KOPT-K1 (cell line): ENCODE measurements at regions not wholly inside any gene's neighbourhood (a gene's known extent, or its start where the extent isn't known, plus 50 kb on each side); places are given as distances from the start of the nearest gene placed in this dataset.

ENCODE experiments used
- H3K27ac ChIP-seq: fragments of 200-600 bp; sonication (generic); 2 replicates; pipeline ENCODE4 v1.5.1; 2016; ENCODE audit warnings: antibody characterized with exemption, mild to moderate bottlenecking, low read depth, low read length; ENCODE audit not compliant: poor library complexity, severe bottlenecking
- H3K36me3 ChIP-seq: fragments of 200-600 bp; sonication (generic); 2 replicates; pipeline ENCODE4 v1.5.1; 2017; ENCODE audit warnings: antibody characterized with exemption, mild to moderate bottlenecking, low read length, moderate library complexity; ENCODE audit not compliant: insufficient read depth
- H3K9me3 ChIP-seq: fragments of 200-600 bp; sonication (generic); 2 replicates; pipeline ENCODE4 v1.5.1; 2017; ENCODE audit warnings: antibody characterized with exemption, low read length, mild to moderate bottlenecking; ENCODE audit not compliant: insufficient read depth, poor library complexity, severe bottlenecking

- Histone ChIP-seq H3K27ac (no peak overlapping the region), H3K36me3 (no peaks in the 10 kb centered on the region), H3K9me3 (no peaks in the 10 kb centered on the region)
Measured at GRCh38 chr4:22959483-22959882, 266.7 kb downstream of the GBA3 start.

GRCh38 chr4:22957774-22958309 lies 265.1 kb downstream of the GBA3 start:
- Histone ChIP-seq H3K36me3 (no peaks in the 10 kb centered on the region), H3K27ac (no peak overlapping the region), H3K9me3 (no peaks in the 10 kb centered on the region)

GRCh38 chr4:22949161-22949855 lies 256.6 kb downstream of the GBA3 start:
- no peak overlapping the region for H3K27ac ChIP-seq
- no peaks in the 10 kb centered on the region for H3K36me3 ChIP-seq
- H3K9me3 ChIP-seq = no peaks in the 10 kb centered on the region

- Histone ChIP-seq H3K9me3 (no peaks in the 10 kb centered on the region), H3K27ac (no peak overlapping the region), H3K36me3 (no peaks in the 10 kb centered on the region)
Measured at GRCh38 chr4:22947851-22948250, 255.1 kb downstream of the GBA3 start.

GRCh38 chr4:22942920-22943559 lies 250.3 kb downstream of the GBA3 start:
- no peak overlapping the region for H3K27ac ChIP-seq

GRCh38 chr4:22941688-22942375 lies 249.1 kb downstream of the GBA3 start:
- Histone ChIP-seq H3K9me3 (no peaks in the 10 kb centered on the region), H3K27ac (no peak overlapping the region), H3K36me3 (no peaks in the 10 kb centered on the region)

More at GRCh38 chr4:22942920-22943559, 250.3 kb downstream of the GBA3 start:
- Histone ChIP-seq H3K36me3 (no peaks in the 10 kb centered on the region), H3K9me3 (no peaks in the 10 kb centered on the region)

- no peaks in the 10 kb centered on the region for H3K9me3 ChIP-seq
- H3K36me3 ChIP-seq = no peaks in the 10 kb centered on the region
- H3K27ac ChIP-seq = no peak overlapping the region
Measured at GRCh38 chr4:22932326-22932725, 239.6 kb downstream of the GBA3 start.

GRCh38 chr4:22922426-22922825 lies 229.7 kb downstream of the GBA3 start:
- Histone ChIP-seq H3K36me3 (no peaks in the 10 kb centered on the region), H3K27ac (no peak overlapping the region), H3K9me3 (no peaks in the 10 kb centered on the region)

GRCh38 chr4:22921936-22922335 lies 229.2 kb downstream of the GBA3 start:
- Histone ChIP-seq H3K27ac (no peak overlapping the region), H3K9me3 (no peaks in the 10 kb centered on the region), H3K36me3 (no peaks in the 10 kb centered on the region)

GRCh38 chr4:22911285-22911684 lies 218.5 kb downstream of the GBA3 start:
- H3K9me3 ChIP-seq = no peaks in the 10 kb centered on the region
- no peaks in the 10 kb centered on the region for H3K36me3 ChIP-seq
- H3K27ac ChIP-seq = no peak overlapping the region

- Histone ChIP-seq H3K27ac (no peak overlapping the region), H3K36me3 (no peaks in the 10 kb centered on the region), H3K9me3 (no peaks in the 10 kb centered on the region)
Measured at GRCh38 chr4:22910200-22910599, 217.5 kb downstream of the GBA3 start.

GRCh38 chr4:22906045-22906444 lies 213.3 kb downstream of the GBA3 start:
- H3K36me3 ChIP-seq = no peaks in the 10 kb centered on the region
- H3K9me3 ChIP-seq = no peaks in the 10 kb centered on the region
- no peak overlapping the region for H3K27ac ChIP-seq

GRCh38 chr4:22903913-22904312 lies 211.2 kb downstream of the GBA3 start:
- Histone ChIP-seq H3K27ac (no peak overlapping the region), H3K36me3 (no peaks in the 10 kb centered on the region), H3K9me3 (no peaks in the 10 kb centered on the region)

- H3K36me3 ChIP-seq = no peaks in the 10 kb centered on the region
- no peaks in the 10 kb centered on the region for H3K9me3 ChIP-seq
- H3K27ac ChIP-seq = no peak overlapping the region
Measured at GRCh38 chr4:22901631-22902030, 208.9 kb downstream of the GBA3 start.

- Histone ChIP-seq H3K9me3 (no peaks in the 10 kb centered on the region), H3K36me3 (no peaks in the 10 kb centered on the region), H3K27ac (no peak overlapping the region)
Measured at GRCh38 chr4:22900876-22901275, 208.1 kb downstream of the GBA3 start.
